Large intestine (tissue), 3 donors: ENCODE measurements at regions not wholly inside any gene's neighbourhood (a gene's known extent, or its start where the extent isn't known, plus 50 kb on each side); places are given as distances from the start of the nearest gene placed in this dataset.

Source experiments
- DNase-seq, 2 donors: peaks; one replicate each; pipeline versions ENCODE4 v3.0.0 to v3.0.0-alpha.2; 2013
- H3K27ac ChIP-seq: one replicate; pipeline ENCODE4 v1.5.1; 2013; ENCODE audit warnings: low read length
- H3K27me3 ChIP-seq: 2 replicates; pipeline ENCODE4 v1.6.1; 2013; ENCODE audit warnings: low read length; ENCODE audit not compliant: control insufficient read depth, insufficient read depth
- H3K36me3 ChIP-seq: 2 replicates; pipeline ENCODE4 v1.6.1; 2013; ENCODE audit warnings: low read length; ENCODE audit not compliant: control insufficient read depth, insufficient read depth
- H3K4me1 ChIP-seq: one replicate; pipeline ENCODE4 v1.6.1; 2013; ENCODE audit warnings: low read length; ENCODE audit not compliant: control insufficient read depth, insufficient read depth
- H3K4me3 ChIP-seq: one replicate; pipeline ENCODE4 v1.5.1; 2013; ENCODE audit warnings: low read length
- H3K9me3 ChIP-seq: one replicate; pipeline ENCODE4 v1.6.1; 2013; ENCODE audit warnings: mild to moderate bottlenecking, low read depth, low read length, moderate library complexity; ENCODE audit not compliant: control insufficient read depth
- WGBS: methylation state at CpG from one replicate; pipeline ENCODE4 v1.1.5; 2013; ENCODE audit warnings: low lambda C conversion rate; ENCODE audit not compliant: insufficient coverage; 5-methylcytosine and 5-hydroxymethylcytosine counted together

DNA sequence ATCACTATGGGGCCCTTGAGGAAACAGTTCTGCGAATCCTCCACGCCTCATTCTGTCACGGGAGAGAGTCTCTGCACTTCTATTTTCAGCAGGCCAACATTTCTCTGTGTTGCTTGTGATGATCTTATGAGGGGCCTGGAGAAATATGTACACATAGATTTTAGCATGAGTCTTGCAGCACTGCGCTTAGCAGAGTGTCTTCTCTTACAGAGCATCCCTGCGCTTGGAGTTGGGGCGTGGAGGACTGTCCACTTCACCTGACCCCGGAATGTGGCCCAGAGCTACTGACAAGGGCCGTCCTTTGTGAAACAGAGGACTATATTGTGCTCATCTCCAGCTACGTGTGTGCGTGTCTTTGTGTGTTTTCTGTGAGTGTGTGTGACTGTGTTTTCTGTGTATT is 428.2 kb upstream of the IRX4 start:
- WGBS = no CpG with 5 or more reads among the region's 10 CpGs
- no peak for DNase-seq
- Histone ChIP-seq H3K9me3 (no peaks in the 10 kb centered on the region), H3K4me3 (no peak overlapping the region), H3K4me1 (no peaks in the 10 kb centered on the region), H3K27me3 (no peaks in the 10 kb centered on the region), H3K36me3 (no peaks in the 10 kb centered on the region), H3K27ac (no peak overlapping the region)

DNA sequence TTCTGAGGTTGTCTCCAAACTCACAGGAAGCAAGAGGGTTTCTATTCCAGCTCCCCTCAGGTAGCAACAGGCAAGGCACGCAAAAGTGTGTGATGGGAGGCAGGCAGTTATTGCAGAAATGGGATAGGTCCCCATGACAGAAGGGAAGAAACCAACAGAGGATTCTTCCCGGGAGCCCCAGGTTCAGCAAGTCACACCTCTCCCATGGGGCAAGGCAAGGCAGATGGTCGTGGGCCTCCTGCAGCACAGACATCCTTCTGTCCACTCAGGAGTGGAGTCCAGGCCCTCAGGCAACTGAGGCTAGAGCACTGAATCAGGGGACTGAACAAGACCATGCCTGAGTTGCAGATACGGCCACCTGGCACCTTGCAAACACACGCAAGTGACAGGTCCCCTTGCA is 424.9 kb upstream of the IRX4 start:
- Histone ChIP-seq H3K9me3 (no peaks in the 10 kb centered on the region), H3K4me1 (no peaks in the 10 kb centered on the region), H3K4me3 (no peak overlapping the region), H3K36me3 (no peaks in the 10 kb centered on the region), H3K27me3 (no peaks in the 10 kb centered on the region), H3K27ac (no peak overlapping the region)
- WGBS = no CpG with 5 or more reads among the region's 5 CpGs
- no peak for DNase-seq

DNA sequence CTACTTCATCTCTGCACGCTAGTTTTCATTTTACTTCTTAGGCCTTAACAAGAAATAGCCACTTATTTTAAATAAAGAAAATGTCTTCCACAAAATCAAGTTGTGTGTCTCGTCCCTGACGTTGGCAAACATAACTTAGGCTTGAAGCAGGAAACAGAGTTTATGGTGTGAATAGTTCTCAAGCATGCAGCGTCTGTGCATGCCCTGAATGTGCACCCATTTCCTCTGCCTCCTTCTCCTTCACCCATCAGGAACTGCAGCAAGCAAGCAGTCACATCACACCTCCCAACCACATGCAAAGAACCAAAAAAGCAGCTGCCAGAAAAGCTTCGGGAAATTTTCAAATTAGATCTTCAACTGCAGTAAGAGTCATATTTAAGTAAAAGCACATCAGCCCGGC is 424.0 kb upstream of the IRX4 start:
- Histone ChIP-seq H3K4me3 (no peak overlapping the region), H3K27ac (no peak overlapping the region), H3K9me3 (no peaks in the 10 kb centered on the region), H3K36me3 (no peaks in the 10 kb centered on the region), H3K27me3 (no peaks in the 10 kb centered on the region), H3K4me1 (no peaks in the 10 kb centered on the region)
- DNase-seq = no peak
- 100% methylated on average over 1 of the region's 6 CpGs for WGBS

DNA sequence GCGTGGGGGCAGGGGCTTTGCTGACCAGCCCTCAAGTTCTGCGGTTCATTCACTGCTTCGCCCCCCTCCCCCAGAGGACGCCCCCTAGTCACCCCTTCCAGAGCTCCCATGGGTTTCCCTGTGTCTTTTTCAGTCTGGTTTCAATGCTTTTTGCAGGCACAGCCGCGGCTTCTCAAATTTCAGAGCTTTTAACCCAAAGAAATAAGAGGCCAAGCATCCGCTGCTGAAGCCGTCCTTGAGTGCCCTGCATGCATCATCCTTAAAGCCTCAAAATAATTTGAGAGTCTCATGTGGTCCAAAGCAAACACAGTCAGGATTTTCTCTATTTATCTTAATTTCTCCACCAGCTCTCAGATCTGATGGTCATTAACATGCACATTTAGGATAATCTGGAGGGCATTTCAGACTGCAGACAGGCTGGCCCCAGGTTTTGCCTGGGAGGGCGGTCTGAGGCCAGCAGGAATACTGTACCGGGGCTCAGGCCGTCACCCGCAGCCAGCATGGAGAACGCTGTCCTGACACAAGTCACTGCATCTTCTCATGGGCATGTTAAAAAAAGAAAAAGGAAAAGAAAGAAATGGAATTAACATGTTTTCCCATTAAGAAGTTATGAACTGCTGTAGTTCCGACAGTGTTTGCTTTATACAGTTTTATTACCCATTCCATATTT is 420.8 kb upstream of the IRX4 start:
- no peak for DNase-seq

DNA sequence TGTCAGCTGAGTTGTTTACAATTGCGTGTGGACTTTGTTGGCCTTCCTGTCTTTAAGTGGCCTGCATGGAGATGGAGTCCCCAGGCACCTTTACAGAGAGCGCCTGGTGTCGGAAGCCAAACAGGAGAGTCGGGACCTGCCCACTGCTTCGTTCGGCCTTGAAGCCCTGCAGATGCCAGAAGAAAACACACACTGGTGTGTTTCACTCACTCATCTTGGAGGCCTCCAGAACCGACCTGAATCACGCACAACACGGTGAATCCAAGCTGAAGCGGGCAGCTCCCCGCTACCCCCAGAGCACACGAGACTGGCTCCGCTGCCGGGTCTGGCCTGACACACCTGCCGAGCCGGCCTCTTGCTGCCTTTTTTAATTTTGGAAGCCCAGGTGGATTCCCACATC is 419.4 kb upstream of the IRX4 start:
- no peaks in the 10 kb centered on the region for H3K36me3 ChIP-seq
- no peaks in the 10 kb centered on the region for H3K9me3 ChIP-seq
- WGBS = 100% methylated on average over 5 of the region's 16 CpGs

More for the DNA sequence above, 420.8 kb upstream of the IRX4 start:
- no peaks in the 10 kb centered on the region for H3K9me3 ChIP-seq
- no peak overlapping the region for H3K4me3 ChIP-seq
- H3K36me3 ChIP-seq = no peaks in the 10 kb centered on the region
- no peaks in the 10 kb centered on the region for H3K4me1 ChIP-seq
- no peak overlapping the region for H3K27ac ChIP-seq
- H3K27me3 ChIP-seq = no peaks in the 10 kb centered on the region
- 86% methylated on average over 1 of the region's 14 CpGs for WGBS

DNA sequence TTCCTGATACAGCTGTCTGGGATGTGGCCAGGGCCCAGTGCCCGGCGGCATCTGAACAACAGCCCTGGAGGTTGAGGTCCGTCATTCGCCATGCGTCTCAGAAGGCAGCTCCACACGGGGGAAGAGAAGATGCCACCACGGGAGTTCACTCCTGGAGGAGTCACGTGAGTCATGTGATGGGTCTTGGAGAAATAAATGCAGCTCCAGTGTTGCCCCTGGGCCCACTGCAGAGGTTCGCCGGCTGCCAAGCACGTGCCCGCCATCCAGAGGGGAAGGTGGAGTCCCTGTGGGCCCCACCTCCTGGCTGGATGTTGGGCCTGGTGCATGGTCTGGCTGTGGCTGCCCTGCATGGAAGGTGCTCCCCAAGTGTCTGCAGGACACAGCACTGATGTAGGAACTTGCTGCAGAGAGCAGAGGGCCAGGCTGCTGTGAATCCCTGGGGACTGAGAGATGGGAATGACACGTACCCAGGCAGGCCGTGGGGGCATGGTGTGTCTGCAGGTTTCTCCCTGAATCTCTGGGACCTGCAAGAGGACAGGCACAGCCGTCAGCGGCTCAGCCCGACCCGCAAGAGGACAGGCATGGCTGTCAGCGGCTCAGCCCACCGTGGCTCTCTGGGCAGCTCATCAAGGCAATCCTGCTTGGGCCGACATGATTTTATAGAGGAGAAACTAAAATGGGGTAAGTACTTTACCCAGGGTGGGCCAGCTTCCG is 418.3 kb upstream of the IRX4 start:
- no peak for DNase-seq
- no peaks in the 10 kb centered on the region for H3K4me1 ChIP-seq

More for the DNA sequence above, 419.4 kb upstream of the IRX4 start:
- Histone ChIP-seq H3K4me3 (no peak overlapping the region), H3K4me1 (no peaks in the 10 kb centered on the region), H3K27ac (no peak overlapping the region), H3K27me3 (no peaks in the 10 kb centered on the region)
- DNase-seq = no peak

DNA sequence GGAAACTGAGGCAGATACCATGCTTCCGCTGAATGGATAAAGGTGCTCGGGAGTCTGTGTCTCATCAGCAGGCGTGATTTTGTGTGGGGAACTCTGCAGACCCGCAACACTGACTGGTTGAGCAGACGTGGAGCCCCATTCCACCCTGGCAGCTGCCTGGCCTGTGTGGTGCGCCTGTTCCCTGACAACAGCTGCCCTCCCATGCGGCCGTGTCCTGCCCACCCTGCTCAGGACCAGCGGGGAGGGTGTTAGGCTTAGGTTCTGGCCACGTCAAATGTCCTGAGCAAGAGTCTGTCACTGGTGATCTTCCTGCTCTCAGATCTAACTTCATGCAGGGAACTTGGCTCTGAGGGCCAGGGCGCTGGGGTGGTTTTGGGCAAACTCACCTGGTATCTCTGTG is 417.7 kb upstream of the IRX4 start:
- Histone ChIP-seq H3K27me3 (no peaks in the 10 kb centered on the region), H3K4me1 (no peaks in the 10 kb centered on the region), H3K27ac (no peak overlapping the region), H3K4me3 (no peak overlapping the region), H3K36me3 (no peaks in the 10 kb centered on the region), H3K9me3 (no peaks in the 10 kb centered on the region)
- DNase-seq = no peak
- WGBS = 100% methylated on average over 1 of the region's 11 CpGs

More for the DNA sequence above, 418.3 kb upstream of the IRX4 start:
- WGBS = no CpG with 5 or more reads among the region's 22 CpGs
- no peaks in the 10 kb centered on the region for H3K9me3 ChIP-seq
- no peak overlapping the region for H3K4me3 ChIP-seq
- no peaks in the 10 kb centered on the region for H3K27me3 ChIP-seq
- no peaks in the 10 kb centered on the region for H3K36me3 ChIP-seq
- no peak overlapping the region for H3K27ac ChIP-seq

DNA sequence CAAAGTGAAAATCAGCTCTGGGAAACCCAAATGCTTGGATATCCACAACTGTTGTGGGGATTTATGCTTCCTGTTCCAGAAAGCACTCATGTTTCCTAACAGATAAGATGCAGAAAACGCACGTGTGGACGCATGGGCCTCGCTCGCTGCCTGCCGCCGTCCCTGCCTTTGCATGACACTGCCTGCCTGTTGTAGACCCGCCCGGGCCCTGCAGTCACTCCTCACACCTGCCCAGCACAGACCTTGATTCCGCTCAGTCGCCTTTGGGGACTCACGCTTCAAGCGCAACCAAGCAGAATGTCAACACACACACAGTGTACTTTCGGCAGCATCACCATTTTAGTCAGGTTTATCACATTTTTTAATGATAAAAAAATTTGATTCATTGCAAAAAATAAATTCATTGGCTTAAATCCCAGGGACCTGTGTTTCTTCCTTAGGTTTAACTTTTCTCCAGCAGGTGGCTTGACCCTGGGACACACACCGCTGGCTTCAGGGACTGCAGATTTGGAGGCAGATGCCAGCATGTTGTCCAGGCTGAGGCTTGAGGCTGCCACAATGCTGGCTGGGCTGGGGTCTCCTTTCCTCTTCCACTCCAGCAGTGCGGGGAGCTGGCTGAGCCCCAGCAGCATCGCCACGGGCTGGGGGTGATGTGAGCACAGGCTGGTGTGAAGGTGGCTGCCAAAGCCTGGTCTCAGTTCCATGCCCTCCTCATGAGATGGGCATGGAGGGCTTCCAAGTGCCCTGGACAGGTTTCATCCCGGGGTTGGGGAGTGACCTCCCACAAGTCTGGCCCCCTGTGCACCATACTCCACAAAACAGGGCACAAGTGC is 416.9 kb upstream of the IRX4 start:
- Histone ChIP-seq H3K9me3 (no peaks in the 10 kb centered on the region), H3K4me3 (no peak overlapping the region), H3K27ac (no peak overlapping the region), H3K4me1 (no peaks in the 10 kb centered on the region), H3K36me3 (no peaks in the 10 kb centered on the region), H3K27me3 (no peaks in the 10 kb centered on the region)
- no CpG with 5 or more reads among the region's 19 CpGs for WGBS
- DNase-seq = no peak

DNA sequence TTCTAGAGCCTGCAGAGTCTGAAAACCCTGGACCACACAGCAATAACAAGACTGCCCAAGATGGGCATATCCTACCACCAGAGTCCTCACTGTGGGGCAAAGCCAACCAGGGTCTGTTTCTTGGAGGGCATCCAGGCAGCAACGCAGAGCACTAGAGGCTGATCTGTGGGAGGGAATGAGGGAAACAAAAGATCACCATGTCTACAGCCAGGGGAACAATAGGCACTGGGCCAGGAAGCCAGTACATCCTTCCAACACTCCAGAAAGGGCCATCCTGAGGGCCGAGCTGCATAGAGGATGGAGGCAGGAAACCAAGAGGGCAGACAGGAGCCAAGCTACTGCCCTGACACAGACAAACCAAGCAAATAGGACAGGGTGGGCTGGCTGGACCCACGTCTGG is 416.1 kb upstream of the IRX4 start:
- Histone ChIP-seq H3K4me3 (no peak overlapping the region), H3K27me3 (no peaks in the 10 kb centered on the region), H3K36me3 (no peaks in the 10 kb centered on the region), H3K27ac (no peak overlapping the region), H3K9me3 (no peaks in the 10 kb centered on the region), H3K4me1 (no peaks in the 10 kb centered on the region)
- no CpG with 5 or more reads among the region's 3 CpGs for WGBS
- DNase-seq = no peak

DNA sequence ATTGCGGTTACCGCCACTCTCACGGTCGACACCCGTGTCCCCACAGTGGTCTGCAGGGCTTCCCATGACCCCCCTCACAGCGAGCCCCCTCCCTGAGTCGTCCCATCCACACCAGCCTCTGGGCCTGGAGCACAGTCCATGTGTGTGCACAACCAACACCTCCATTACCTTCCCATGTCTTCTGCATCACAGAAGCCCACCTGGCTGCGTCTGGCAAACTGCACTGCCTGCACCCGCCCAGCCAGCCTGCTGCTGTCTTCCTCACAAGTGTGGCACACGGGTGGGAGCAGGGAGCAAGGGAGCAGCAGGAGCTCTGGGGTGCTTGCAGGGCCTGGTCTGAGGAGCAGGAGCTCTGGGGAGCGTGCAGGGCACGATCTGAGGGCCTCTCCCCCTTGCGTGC is 415.3 kb upstream of the IRX4 start:
- Histone ChIP-seq H3K27ac (no peak overlapping the region), H3K4me3 (no peak overlapping the region), H3K36me3 (no peaks in the 10 kb centered on the region), H3K4me1 (no peaks in the 10 kb centered on the region), H3K27me3 (no peaks in the 10 kb centered on the region), H3K9me3 (no peaks in the 10 kb centered on the region)
- no CpG with 5 or more reads among the region's 13 CpGs for WGBS
- no peak for DNase-seq
